Left kidney (tissue), 1 donor: ENCODE measurements at regions not wholly inside any gene's neighbourhood (a gene's known extent, or its start where the extent isn't known, plus 50 kb on each side); places are given as distances from the start of the nearest gene placed in this dataset.
"Not testable (repeated sequence)": the region's sequence is repeated elsewhere in the genome, so short reads cannot be mapped to it uniquely, and the experiment has no call there.

ENCODE experiments used
- DNase-seq: peaks from one replicate; pipeline ENCODE4 v3.0.0-alpha.2; 2013

DNA sequence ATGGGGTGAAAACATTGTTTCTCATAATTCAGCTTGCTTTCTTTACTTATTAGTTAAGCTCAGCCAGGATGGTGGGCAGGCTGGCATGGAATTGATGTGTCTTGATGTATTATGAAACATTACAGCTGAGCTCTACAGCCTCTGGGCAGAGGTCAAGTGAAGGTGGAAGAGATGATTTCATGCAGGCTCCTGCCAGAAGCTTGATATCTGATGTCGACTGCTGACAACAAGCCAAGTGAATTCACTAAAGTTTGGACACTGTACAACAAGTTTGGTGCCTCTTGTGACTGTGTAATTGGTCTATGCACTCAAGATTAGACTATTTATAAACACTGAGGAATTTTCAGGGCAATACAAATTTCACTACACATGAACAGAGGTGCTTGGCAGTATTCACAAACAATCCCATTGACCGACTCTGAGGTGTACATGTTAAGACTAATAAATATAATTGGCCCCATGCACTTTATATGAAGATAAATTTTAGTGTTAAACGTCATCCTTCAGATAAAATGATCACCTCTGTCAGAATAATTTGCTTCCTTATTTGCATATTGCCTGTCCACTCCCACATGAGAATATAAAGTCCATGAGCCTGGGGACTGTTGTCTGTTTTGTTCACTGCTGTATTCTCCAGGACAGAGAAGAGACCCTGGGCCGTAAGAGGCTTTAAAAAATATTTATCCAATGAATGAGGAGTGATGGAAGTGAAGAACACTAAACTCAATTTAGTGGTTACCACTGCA, 612.2 kb downstream of the IQCM start:
- no peak for DNase-seq

DNA sequence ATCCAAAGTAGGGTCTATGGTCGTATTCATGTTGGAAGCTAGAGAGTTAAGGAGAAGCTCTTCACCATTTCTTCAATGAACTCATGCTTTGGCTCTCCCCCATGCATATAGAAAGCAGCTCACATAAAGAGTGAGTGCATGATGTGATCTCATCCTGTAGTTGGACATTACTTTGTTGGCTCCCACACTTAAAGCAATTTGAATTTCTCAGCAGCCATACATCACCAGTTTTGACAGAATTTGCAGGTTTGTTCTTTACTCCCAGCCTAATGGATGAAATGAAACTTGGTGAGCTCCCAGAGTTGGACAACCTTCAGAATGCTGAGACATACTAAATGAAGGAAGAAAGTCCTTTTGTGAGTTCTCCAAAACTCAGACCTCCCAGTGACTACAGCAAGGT, 613.5 kb downstream of the IQCM start:
- DNase-seq, result no peak

DNA sequence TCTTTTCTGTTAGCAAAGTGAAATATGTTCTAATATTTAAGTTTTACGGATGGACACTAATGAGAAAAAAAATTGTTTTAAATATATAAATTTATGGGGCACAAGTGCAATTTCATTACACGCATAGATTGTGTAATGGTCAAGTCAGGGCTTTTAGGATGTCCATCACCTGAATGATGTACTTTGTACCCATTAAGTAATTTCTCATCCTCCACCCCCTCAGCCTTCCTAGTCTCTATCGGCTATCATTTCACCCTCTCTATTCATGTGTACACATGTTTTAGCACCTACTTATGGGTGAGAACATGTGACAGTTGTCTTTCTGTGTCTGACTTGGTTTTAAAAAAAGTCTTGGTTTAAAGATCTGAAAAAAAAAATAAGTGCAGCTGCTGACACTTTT, 616.0 kb downstream of the IQCM start:
- no peak for DNase-seq

DNA sequence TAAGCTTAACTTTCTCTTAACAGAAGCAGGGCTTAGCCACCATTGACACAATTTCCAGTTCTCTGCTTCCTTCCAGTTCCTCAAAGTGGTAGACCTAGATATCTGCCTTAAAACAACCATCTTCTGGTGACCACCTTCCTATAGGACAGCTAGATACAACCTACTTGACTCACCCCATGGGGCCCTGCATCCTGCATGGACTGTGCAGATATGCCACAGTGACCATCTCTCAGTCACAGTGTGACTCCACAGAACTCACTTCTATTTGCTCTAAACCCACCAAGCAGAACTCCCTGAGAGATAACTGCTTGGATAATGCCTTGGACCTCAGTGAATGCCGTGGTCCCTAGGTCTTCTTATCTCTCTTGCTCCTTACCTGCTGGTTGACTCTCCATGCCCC, 621.6 kb downstream of the IQCM start:
- no peak for DNase-seq

DNA sequence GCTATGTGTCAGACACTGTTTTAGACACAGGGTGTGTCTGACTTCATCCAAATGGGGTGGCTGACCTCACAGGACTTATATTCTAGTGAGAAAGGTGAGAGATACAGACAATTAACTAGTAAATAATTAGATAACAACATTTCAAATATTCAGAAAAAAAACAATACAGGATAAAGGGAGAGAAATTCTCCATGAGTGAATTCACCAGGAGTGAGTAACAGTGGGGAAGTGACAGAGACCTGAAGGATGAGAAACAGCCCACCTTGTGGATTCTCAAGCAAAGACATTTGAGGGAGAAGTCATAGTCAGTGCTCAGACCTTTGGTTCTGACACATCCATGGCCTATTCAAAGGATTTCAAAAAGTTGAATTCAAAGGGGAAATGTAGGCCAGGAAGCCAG, 627.9 kb downstream of the IQCM start:
- no peak for DNase-seq

DNA sequence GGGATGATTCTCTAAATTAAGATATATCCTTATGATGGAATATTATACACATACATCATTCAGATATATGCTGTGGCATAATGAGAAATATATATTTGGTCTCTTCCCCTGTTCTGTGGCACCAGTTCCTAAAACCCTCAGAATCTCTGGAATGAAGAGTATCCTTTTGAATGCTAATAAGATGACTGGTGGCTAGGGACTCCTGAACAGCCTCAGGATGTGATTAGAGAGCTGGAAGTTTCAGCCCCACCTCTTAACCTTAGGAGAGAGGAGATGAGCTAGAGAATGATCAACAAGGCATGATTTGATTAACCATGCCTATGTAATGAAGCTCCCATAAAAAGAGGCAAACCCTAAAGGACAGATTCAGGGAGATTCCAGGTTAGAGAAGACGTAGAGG, 632.0 kb downstream of the IQCM start:
- no peak for DNase-seq

DNA sequence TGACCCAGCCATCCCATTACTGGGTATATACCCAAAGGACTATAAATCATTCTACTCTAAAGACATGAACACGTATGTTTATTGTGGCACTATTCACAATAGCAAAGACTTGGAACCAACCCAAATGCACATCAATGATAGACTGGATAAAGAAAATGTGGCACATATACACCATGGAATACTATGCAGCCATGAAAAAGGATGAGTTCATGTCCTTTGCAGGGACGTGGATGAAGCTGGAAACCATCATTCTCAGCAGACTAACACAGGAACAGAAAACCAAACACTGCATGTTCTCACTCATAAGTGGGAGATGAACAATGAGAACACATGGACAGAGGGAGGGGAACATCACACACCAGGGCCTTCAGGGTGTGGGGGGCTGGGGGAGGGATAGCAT, 634.2 kb downstream of the IQCM start:
- not testable (repeated sequence) for DNase-seq

DNA sequence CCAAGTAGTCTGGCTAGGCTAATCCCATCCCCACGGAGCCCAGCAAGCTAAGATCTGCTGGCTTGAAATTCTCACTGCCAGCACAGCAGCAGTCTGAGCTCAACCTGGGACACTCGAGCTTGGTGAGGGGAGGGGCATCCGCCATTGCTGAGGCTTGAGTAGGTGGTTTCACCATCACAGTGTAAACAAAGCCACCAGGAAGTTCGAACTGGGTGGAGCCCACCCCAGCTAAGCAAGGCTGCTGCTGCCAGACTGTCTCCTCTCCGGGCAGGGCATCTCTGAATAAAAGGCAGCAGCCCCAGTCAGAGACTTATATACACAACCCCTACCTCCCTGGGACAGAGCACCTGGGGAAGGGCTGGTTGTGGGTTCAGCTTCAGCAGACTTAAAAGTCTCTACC, 639.6 kb downstream of the IQCM start:
- DNase-seq, result no peak

DNA sequence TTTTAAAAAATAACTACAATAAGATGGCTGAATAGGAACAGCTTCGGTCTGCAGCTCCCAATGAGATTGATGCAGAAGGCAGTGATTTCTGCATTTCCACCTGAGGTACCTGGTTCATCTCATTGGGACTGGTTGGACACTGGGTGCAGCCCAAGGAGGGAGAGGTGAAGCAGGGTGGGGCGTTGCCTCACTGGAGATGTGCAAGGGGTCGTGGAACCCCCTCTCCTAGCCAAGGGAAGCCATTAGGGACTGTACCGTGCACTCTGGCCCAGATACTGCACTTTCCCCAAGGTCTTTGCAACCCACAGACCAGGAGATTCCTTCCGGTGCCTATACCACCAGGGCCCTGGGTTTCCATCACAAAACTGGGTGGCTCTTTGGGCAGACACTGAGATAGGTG, 640.1 kb downstream of the IQCM start:
- DNase-seq, result no peak

DNA sequence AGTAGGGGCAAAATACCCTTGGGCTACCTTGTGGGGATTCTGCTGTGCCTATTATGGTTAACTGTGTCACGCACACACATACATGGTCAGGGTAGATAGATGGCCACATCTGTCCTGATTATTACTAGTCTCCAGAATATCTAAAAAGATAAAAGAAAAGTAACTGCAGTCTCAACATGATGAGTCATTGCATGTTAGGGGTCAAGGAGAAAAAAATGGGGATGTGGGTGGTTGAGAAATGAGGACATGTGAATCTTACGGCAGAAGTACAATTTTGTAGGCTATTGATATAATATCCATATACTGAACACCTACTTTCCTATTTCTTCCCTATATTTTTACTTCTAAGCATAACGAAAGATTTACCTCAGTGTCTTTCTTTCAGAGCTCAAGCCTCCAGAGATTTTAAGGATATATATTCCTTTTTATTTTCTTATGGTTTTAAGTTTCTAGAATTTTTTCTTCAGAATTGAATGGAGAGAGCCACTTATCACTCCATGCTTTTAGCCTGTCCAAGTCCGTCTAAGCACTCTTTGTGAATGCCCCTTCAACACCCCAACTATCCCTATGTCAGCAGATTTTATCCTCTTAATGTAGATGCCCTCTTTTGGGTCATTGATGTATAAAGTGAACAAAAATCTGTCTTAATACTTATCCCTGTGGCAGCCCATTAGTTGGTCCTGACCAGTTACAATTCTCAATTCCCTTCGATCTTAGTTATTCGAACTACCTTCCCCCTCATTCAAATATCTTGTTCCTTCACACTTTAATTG, 642.2 kb downstream of the IQCM start:
- DNase-seq, result no peak

DNA sequence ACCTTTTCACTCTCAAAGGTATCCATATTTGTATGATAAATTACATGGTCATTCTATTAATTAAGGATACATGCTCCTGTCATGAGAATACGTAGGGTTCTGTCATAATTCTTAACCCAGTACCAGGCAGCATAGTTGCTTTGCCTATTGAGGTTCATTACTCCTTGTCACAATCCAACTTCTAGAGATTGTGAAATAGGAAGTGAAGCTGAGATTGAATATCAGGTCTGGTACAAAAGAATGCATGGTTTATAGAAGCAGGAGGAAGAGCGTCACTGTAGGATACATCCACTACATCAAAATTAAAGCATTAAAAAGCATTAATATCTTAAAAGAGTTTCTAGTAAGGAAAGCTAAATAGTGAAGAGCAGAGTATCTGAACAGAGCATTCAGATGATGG, 647.0 kb downstream of the IQCM start:
- DNase-seq, result no peak

DNA sequence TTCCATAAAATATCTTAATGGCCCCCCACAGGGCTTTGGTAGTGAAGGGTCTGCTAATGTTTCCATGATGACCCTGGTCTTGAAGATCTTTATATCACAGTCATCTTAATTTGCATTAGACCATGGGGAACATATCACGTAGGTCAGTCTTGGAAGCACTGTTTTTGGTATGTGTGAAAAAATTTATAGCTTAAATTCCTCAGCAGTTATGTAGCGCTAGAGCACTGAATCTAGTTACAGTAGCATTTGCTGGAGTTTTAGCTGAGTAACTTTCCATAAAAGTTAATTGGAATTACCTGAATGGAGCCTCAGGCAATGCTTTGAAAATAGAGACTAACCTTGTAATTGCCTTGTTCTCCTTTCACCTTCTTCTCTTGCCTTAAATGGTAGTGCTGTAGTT, 648.8 kb downstream of the IQCM start:
- DNase-seq, result peak; percentile 48

DNA sequence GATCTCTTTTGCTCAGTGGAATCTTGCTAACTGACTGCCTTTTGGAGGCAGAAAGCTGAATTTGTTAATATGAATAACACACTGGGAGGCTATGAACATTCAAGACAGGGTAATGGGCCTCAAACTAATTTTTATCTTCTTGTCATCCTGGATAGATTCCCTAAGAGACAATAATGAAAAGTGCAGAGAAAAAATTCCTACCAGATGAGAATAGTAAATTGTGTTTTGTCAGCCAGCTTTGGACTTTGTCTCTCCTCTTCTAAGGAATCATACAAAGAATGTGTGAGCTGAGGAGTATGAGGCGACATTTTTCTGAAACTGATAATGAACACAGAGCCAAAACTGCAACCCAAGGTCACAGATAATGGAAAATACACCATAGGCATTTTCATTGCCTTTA, 649.3 kb downstream of the IQCM start:
- DNase-seq, result no peak

DNA sequence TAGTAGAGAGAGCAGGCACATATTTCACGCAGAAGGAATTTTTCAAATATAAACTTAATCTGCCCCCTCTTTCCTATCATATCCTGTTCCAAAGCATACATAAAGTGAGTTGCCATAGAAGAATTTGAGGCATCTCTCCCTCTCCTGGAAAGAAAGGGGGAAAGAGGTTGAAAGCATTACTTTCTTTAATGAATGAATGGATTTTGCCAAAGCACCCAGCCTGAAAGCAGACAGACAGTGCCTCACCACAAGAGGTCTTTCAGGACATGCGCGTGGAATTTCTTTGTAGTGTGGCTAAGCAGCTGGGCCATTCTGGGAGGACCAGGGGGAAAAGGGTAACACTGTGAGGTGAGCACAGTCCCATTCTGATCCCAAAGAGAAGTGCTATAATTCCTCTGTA, 651.4 kb downstream of the IQCM start:
- DNase-seq, result no peak

DNA sequence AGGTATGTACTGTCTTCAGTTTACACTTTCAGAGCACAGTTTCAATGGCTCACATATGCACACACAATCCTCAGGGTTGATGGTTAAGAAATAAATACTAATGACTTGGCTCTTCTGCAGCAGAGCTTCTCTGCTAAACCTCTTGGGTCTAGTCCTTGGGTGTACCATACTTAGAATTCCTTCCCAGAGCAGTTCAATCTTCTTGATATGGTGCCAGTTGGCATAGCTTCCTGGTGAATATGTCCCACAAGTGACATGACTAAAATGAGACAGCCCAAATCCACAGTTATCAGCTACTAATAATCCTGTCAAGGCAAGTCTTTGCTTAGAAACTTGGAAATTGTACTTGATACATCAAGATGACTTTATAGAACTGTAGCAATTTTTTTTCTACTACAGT, 654.4 kb downstream of the IQCM start:
- no peak for DNase-seq

DNA sequence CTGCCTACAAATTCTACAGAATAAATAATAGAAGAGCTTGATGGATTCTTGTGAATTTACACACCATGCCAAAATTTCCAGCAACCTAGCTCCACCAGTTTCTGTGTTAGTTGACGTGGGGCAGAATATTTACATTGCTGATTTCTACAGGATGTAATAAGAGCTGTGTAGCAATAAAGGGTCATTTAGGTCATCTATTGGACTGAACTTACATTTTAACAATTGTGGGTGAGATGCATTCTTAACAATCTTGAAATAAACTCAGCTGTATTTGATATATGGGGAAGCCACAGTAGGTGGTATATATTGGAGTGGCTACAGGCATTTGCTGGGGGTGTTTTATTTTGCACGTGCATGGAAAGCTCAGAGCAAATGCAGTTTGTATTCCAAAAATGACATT, 655.3 kb downstream of the IQCM start:
- no peak for DNase-seq

DNA sequence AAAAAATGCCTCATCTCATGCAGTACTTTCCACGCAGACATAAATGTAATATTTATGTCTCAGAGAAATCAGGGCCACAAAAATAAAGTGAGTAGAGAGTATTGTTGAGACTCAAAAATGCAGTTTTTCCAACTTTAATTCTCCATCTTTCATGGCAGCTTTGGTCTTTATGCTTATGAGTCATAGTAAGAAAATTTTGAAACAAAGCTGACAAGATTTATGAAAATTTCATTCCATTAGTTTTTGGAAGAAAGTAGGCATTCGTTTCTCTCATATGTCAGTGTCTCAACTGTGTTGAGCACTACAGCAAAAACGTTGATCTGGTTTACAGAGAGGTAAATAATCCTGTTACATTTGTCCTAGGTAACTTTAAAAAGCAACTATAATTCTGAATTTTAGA, 656.8 kb downstream of the IQCM start:
- DNase-seq, result no peak

DNA sequence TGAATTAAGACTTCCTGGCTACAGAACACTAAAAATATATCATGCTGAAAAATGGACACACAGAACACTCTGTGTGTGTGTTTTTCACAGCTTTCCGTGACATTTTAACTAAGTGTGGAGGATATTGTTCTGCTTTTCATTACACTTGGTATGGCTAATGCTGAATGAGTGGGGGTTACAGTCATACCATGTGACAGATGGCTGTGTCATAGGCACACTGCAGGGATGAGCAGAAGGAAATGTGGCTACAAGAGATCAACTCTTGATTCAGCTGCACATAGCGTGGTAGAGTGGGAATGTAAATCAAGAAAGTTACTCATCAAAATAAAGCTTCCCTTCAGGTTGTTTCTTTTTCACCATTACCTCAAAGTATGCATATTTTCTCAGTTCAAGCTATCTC, 669.8 kb downstream of the IQCM start:
- DNase-seq, result no peak

DNA sequence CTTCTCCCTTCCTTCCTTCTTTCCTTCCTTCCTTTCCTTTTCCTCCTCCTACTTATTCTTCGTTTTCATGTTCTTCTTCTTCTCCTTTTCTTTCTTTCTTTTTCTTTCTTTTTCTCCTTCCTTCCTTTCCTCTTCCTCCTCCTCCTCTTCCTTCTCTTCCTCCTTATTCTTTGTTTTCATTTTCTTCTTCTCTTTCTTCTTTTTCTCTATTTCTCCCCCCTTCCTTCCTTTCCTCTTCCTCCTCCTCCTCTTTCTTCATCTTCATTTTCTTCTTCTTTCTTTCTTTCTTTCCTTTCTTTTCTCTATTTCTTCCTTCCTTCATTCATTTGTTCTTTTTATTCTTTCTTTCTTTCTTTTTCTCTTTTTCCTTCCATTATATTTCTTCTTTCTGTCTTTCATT, 671.6 kb downstream of the IQCM start:
- no peak for DNase-seq

DNA sequence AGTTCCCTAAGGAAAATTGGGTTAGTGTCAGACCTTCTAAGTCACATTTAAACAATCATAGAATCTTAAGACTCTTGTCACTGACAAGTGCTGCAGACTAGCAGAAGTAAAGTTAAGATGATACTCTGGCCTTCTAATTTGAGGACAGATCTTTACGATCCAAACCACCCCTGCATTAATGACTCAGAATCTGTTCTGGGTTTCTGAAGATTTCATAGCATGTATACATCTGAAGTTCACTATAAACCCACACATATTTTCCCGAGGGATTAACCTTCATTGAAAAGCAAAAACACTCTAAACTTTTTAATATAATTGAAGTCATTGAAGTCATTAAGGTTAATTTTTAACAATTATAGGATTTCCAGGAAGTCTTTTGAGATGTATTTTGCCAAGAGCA, 674.3 kb downstream of the IQCM start:
- no peak for DNase-seq

DNA sequence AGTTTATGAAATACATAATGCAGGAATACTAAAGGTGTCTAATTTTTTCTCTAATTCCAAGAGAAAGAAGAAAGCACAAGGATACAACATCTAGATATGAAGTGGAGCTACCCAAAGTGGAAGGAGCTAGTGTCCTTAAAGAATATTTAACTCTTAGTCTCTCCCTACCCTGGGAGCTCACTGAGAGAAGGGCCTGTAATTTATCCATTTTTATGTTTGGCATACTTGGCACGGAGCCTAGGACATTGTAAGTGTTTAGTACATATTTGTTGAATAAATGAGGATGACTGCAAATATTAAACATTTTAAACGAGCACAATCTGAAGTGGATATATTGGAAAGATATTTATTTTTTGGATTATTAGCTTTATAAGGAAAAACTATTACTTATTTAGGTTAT, 674.8 kb downstream of the IQCM start:
- DNase-seq, result no peak

DNA sequence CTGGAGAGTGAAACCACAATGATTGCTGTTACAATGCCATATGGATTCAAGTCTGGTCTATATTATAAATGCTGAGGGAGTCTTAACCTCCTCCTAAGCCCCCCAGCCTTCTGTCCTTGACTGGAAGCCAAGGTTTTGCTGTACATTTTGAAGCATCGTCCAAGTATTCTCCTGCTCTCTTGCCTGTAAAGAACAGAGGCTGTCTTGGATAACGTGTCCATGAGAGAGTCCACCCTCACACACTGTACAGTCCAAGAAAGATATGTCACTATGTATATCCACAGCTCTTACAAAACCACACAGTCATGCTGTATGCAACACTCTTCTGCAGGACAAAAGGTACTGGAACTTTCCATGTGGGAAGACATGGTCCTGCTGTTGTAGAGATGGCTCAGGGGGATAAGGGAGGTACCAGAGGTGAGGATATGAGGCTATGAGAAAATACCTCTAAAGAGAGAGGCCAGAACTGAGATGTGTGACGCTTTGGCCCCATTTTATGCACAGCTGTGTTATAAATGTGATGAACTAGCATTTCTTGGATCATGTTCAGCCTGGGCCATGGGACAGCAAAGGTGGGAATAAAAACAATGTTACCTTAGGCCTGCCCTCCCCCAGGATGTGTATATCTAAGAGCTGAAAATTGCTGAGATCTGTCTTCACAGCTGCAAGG, 678.6 kb downstream of the IQCM start:
- no peak for DNase-seq

DNA sequence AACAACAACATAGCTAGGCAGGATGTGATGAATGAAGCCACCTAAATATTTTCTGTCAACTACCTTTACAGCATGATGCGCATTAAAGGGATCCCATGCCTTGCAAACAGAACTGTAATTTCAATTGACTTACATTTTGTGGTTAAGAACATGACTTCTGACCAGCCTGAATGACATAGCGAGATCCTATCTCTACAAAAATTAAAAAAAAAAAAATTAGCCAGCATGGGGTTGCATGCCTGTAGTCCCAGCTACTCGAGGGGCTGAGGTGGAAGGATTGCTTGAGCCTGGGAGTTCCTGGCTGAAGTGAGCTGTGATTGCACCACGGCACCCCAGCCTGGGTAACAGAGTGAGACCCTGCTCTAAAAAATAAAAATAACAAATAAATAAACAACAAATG, 680.6 kb downstream of the IQCM start:
- no peak for DNase-seq

DNA sequence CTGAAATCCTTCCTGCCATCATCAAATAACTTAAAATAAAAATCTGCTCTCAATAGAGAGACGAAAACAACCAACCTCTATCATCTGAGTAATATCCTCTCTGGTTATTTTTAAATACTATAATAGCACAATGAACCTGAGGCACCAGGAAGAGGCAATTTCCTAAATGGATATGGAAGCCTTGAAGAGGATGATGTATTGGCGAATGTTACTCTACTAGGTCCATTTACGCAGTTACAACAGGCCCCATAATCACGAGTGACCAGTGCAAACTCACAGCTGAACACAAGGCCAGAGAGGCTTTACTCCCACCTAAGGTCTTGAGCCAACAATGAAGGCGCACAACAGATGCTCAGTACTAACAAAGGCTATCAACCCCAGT, 678.8 kb upstream of the NR3C2 start:
- no peak for DNase-seq
